IMR-90 (cell line): ENCODE measurements at regions not wholly inside any gene's neighbourhood (a gene's known extent, or its start where the extent isn't known, plus 50 kb on each side); places are given as distances from the start of the nearest gene placed in this dataset.

ENCODE experiments used
- ATAC-seq: fragments of 200-7000 bp; cut with Tn5 transposase; 2 replicates; pipeline ENCODE4 v1.9.1; 2020; ENCODE audit warnings: low read depth, mild to moderate bottlenecking, moderate library complexity
- BruUV-seq: library from RNA; stranded (reverse); fragments of 400-500 nt; replicated peaks from 2 replicates; lab custom pipeline; 2021; lab: Mats Ljungman, UMichigan
- CTCF ChIA-PET: fragments of 300-600 bp; formaldehyde crosslinking; extraction: SDS; loops from one replicate; lab custom pipeline; 2021; ENCODE audit warnings: antibody characterized with exemption; lab: Yijun Ruan, JAX
- POLR2A ChIA-PET: fragments of 300-600 bp; sonication (Branson Sonifier 250); formaldehyde crosslinking; loops from one replicate; lab custom pipeline; 2022; ENCODE audit warnings: antibody characterized with exemption; ENCODE audit not compliant: unreplicated experiment; lab: Charles Lee
- DNase-seq: peaks from one replicate; pipeline ENCODE4 v3.0.0; 2013
- H2AFZ ChIP-seq: replicated peaks from 2 replicates; pipeline ENCODE3; 2013; ENCODE audit warnings: low read length, mild to moderate bottlenecking; ENCODE audit not compliant: poor library complexity
- H2AK5ac ChIP-seq: 2 replicates; pipeline ENCODE4 v1.6.1; 2013; ENCODE audit warnings: low read depth, low read length, inconsistent platforms
- H2AK9ac ChIP-seq: replicated peaks from 2 replicates; pipeline ENCODE3; 2013; ENCODE audit warnings: mild to moderate bottlenecking, low read depth, low read length, moderate library complexity; ENCODE audit not compliant: poor library complexity
- H2BK120ac ChIP-seq: 2 replicates; pipeline ENCODE4 v1.6.1; 2013; ENCODE audit warnings: low read depth, low read length, inconsistent platforms
- H2BK15ac ChIP-seq: 3 replicates; pipeline ENCODE4 v1.6.1; 2013; ENCODE audit warnings: low read depth, low read length, inconsistent platforms
- H2BK20ac ChIP-seq: 2 replicates; pipeline ENCODE4 v1.6.1; 2013; ENCODE audit warnings: low read depth, mild to moderate bottlenecking, inconsistent platforms, low read length, moderate library complexity
- H2BK5ac ChIP-seq: 2 replicates; pipeline ENCODE4 v1.6.1; 2013; ENCODE audit warnings: mild to moderate bottlenecking, low read depth, low read length, inconsistent platforms; ENCODE audit not compliant: poor library complexity, severe bottlenecking
- H3K14ac ChIP-seq: replicated peaks from 2 replicates; pipeline ENCODE4 v1.6.1; 2013; ENCODE audit warnings: low read depth, low read length, inconsistent platforms
- H3K18ac ChIP-seq: 2 replicates; pipeline ENCODE4 v1.6.1; 2013; ENCODE audit warnings: low read depth, low read length, control low read depth
- H3K23ac ChIP-seq: 2 replicates; pipeline ENCODE4 v1.6.1; 2013; ENCODE audit warnings: low read depth, low read length, inconsistent platforms
- H3K27ac ChIP-seq: 2 replicates; pipeline ENCODE4 v1.5.1; 2013; ENCODE audit warnings: mild to moderate bottlenecking, control low read depth, low read length; ENCODE audit not compliant: insufficient read depth
- H3K27me3 ChIP-seq: 2 replicates; pipeline ENCODE4 v1.6.1; 2013; ENCODE audit warnings: low read length; ENCODE audit not compliant: control insufficient read depth, insufficient read depth
- H3K36me3 ChIP-seq: 2 replicates; pipeline ENCODE4 v1.6.1; 2013; ENCODE audit warnings: low read length, mixed read lengths; ENCODE audit not compliant: control insufficient read depth, insufficient read depth
- H3K4ac ChIP-seq: 2 replicates; pipeline ENCODE4 v1.6.1; 2013; ENCODE audit warnings: low read depth, low read length, inconsistent platforms
- H3K4me1 ChIP-seq: 2 replicates; pipeline ENCODE4 v1.6.1; 2013; ENCODE audit warnings: low read length, mixed read lengths; ENCODE audit not compliant: control insufficient read depth, insufficient read depth
- H3K4me2 ChIP-seq: 2 replicates; pipeline ENCODE4 v1.6.1; 2013; ENCODE audit warnings: low read depth, mild to moderate bottlenecking, control low read depth, low read length, moderate library complexity
- H3K4me3 ChIP-seq: 2 replicates; pipeline ENCODE4 v1.5.1; 2013; ENCODE audit warnings: low read depth, mild to moderate bottlenecking, control low read depth, low read length, moderate library complexity; ENCODE audit not compliant: insufficient read depth
- H3K56ac ChIP-seq: 2 replicates; pipeline ENCODE4 v1.6.1; 2013; ENCODE audit warnings: low read length, inconsistent platforms; ENCODE audit not compliant: insufficient read depth; ENCODE audit errors: extremely low read depth
- H3K79me1 ChIP-seq, 2 experiments: 2 replicates each; pipeline ENCODE4 v1.6.1; 2013; ENCODE audit warnings: low read length in 2 of 2, inconsistent platforms in 1 of 2, low read depth in 1 of 2
- H3K9ac ChIP-seq: 2 replicates; pipeline ENCODE4 v1.6.1; 2013; ENCODE audit warnings: low read depth, low read length, control low read depth
- H3K9me1 ChIP-seq: 2 replicates; pipeline ENCODE4 v1.6.1; 2013; ENCODE audit warnings: low read length, inconsistent platforms; ENCODE audit not compliant: insufficient read depth
- H3K9me3 ChIP-seq: 2 replicates; pipeline ENCODE4 v1.6.1; 2013; ENCODE audit warnings: low read length; ENCODE audit not compliant: control insufficient read depth, insufficient read depth
- H4K20me1 ChIP-seq: 2 replicates; pipeline ENCODE4 v1.6.1; 2013; ENCODE audit warnings: low read length, inconsistent platforms; ENCODE audit not compliant: insufficient read depth
- H4K5ac ChIP-seq: 2 replicates; pipeline ENCODE4 v1.6.1; 2013; ENCODE audit warnings: mild to moderate bottlenecking, low read depth, low read length, control low read depth
- H4K8ac ChIP-seq, 2 experiments: 2 replicates each; pipeline ENCODE4 v1.6.1; 2013; ENCODE audit warnings: low read depth in 2 of 2, low read length in 2 of 2, control low read depth in 1 of 2, inconsistent platforms in 1 of 2
- H4K91ac ChIP-seq: 2 replicates; pipeline ENCODE4 v1.6.1; 2013; ENCODE audit warnings: low read depth, low read length, inconsistent platforms; ENCODE audit not compliant: insufficient read depth
- BHLHE40 ChIP-seq: fragments of 150-350 bp; IDR thresholded peaks from 2 replicates; pipeline ENCODE4 v1.6.1; 2016; ENCODE audit warnings: mild to moderate bottlenecking, low read depth, low read length
- CEBPB ChIP-seq: IDR thresholded peaks from 2 replicates; pipeline ENCODE4 v1.6.1; 2012; ENCODE audit warnings: low read depth, low read length, improper control_type of control experiment
- CHD1 ChIP-seq: IDR thresholded peaks from 2 replicates; pipeline ENCODE4 v1.6.1; 2012; ENCODE audit warnings: low read depth, low read length, improper control_type of control experiment
- CTCF ChIP-seq: conservative IDR thresholded peaks from 2 replicates; pipeline ENCODE4 v1.5.1; 2012; ENCODE audit warnings: mild to moderate bottlenecking, low read depth, low read length, improper control_type of control experiment
- ELK1 ChIP-seq: fragments of 150-350 bp; IDR thresholded peaks from 2 replicates; pipeline ENCODE4 v1.6.1; 2016; ENCODE audit warnings: low read depth, mild to moderate bottlenecking, low read length, moderate library complexity, borderline replicate concordance
- FOS ChIP-seq: fragments of 150-350 bp; IDR thresholded peaks from 2 replicates; pipeline ENCODE4 v1.6.1; 2016; ENCODE audit warnings: low read depth, low read length
- MAFK ChIP-seq: IDR thresholded peaks from 2 replicates; pipeline ENCODE4 v1.6.1; 2012; ENCODE audit warnings: low read depth, low read length, improper control_type of control experiment
- MAZ ChIP-seq: IDR thresholded peaks from 2 replicates; pipeline ENCODE4 v1.6.1; 2012; ENCODE audit warnings: low read depth, mild to moderate bottlenecking, low read length, improper control_type of control experiment, moderate library complexity, borderline replicate concordance
- MXI1 ChIP-seq: IDR thresholded peaks from 2 replicates; pipeline ENCODE4 v1.6.1; 2012; ENCODE audit warnings: low read depth, mild to moderate bottlenecking, low read length, moderate library complexity, borderline replicate concordance
- NFE2L2 ChIP-seq: fragments of 150-350 bp; IDR thresholded peaks from 2 replicates; pipeline ENCODE4 v1.6.1; 2016; ENCODE audit warnings: low read depth, mild to moderate bottlenecking, low read length
- POLR2A ChIP-seq: IDR thresholded peaks from 2 replicates; pipeline ENCODE4 v1.6.1; 2012; ENCODE audit warnings: mild to moderate bottlenecking, low read depth, low read length
- RAD21 ChIP-seq: IDR thresholded peaks from 2 replicates; pipeline ENCODE4 v1.6.1; 2012; ENCODE audit warnings: low read length, improper control_type of control experiment
- RCOR1 ChIP-seq: IDR thresholded peaks from 2 replicates; pipeline ENCODE4 v1.6.1; 2012; ENCODE audit warnings: mild to moderate bottlenecking, low read length, improper control_type of control experiment; ENCODE audit not compliant: insufficient replicate concordance
- RFX5 ChIP-seq: IDR thresholded peaks from 2 replicates; pipeline ENCODE4 v1.8.0; 2012; ENCODE audit warnings: low read depth, mild to moderate bottlenecking, low read length, moderate library complexity
- SMC3 ChIP-seq: fragments of 150-350 bp; IDR thresholded peaks from 2 replicates; pipeline ENCODE4 v1.6.1; 2016; ENCODE audit warnings: low read depth, mild to moderate bottlenecking, antibody characterized with exemption, low read length, moderate library complexity
- USF2 ChIP-seq: fragments of 150-350 bp; IDR thresholded peaks from 2 replicates; pipeline ENCODE4 v1.6.1; 2017; ENCODE audit warnings: mild to moderate bottlenecking, antibody characterized with exemption, low read length, low read depth
- WGBS, 2 experiments: methylation state at CpG; one replicate each; pipeline versions ENCODE4 v1.1.5 to v1.1.7; 2013; ENCODE audit warnings: missing lambda C conversion rate in 2 of 2; ENCODE audit not compliant: insufficient read length in 1 of 2; ENCODE audit errors: extremely low coverage in 2 of 2; 5-methylcytosine and 5-hydroxymethylcytosine counted together
- dilution Hi-C: fragments of 300-500 bp; cut with HindIII; formaldehyde crosslinking; loops from one replicate; pipeline ENCODE4 v1.14.3; 2018; ENCODE audit warnings: low sequenced_read_pairs; ENCODE audit not compliant: unreplicated experiment
- in situ Hi-C: fragments of 300-500 bp; cut with MboI; formaldehyde crosslinking; loops from 3 replicates; pipeline ENCODE4 v1.14.3; 2019; ENCODE audit warnings: low sequenced_read_pairs, inconsistent platforms, mixed read lengths
- intact Hi-C: fragments of 100-400 bp; cut with micrococcal nuclease; formaldehyde crosslinking; loops from 2 replicates; pipeline ENCODE4 v1.10.0; 2022

GRCh38 chr14:59036134-59036533 lies 152.3 kb upstream of the DAAM1 start:
- no peaks in the 10 kb centered on the region for H4K20me1 ChIP-seq
- no peaks in the 10 kb centered on the region for H3K36me3 ChIP-seq
- H3K23ac ChIP-seq = no peak overlapping the region
- H3K4me2 ChIP-seq = no peak overlapping the region
- H2BK5ac ChIP-seq = no peak overlapping the region
- no peaks in the 10 kb centered on the region; the same call in 1 of the 2 replicates for H3K27me3 ChIP-seq
- H3K18ac ChIP-seq = no peak overlapping the region
- H3K4ac ChIP-seq = no peak overlapping the region
- H3K4me1 ChIP-seq = no peaks in the 10 kb centered on the region
- no peak overlapping the region for H2BK15ac ChIP-seq
- no peak for DNase-seq
- intact Hi-C loops (no loop called here), in situ Hi-C loops (no loop called here), dilution Hi-C loops (no loop called here)
- no peak overlapping the region for H3K9ac ChIP-seq
- H3K14ac ChIP-seq = no peak overlapping the region
- H2AK5ac ChIP-seq = no peak overlapping the region
- no peak overlapping the region for H2AFZ ChIP-seq
- H2AK9ac ChIP-seq = no peak overlapping the region
- no peak overlapping the region for H2BK120ac ChIP-seq
- H3K27ac ChIP-seq = no peak overlapping the region
- H2BK20ac ChIP-seq = no peak overlapping the region
- POLR2A ChIA-PET = no interaction called here
- H4K5ac ChIP-seq = no peak overlapping the region
- CTCF ChIA-PET = no interaction called here
- no peaks in the 10 kb centered on the region for H3K9me1 ChIP-seq
- no CpG with 5 or more reads among the region's 2 CpGs for WGBS, 2 experiments
- no peak overlapping the region for H4K8ac ChIP-seq
- ATAC-seq = no peak
- no peak overlapping the region for H4K91ac ChIP-seq
- H3K56ac ChIP-seq = no peak overlapping the region
- H3K79me1 ChIP-seq = no peaks in the 10 kb centered on the region
- H3K4me3 ChIP-seq = no peak overlapping the region
- H3K9me3 ChIP-seq = no peaks in the 10 kb centered on the region
- no peak for TF ChIP-seq USF2
- no peak for TF ChIP-seq FOS
- no peak for TF ChIP-seq MAZ
- no peak for TF ChIP-seq CHD1
- no peak for TF ChIP-seq RCOR1
- TF ChIP-seq NFE2L2 = no peak
- no peak for TF ChIP-seq MAFK
- TF ChIP-seq RFX5 = no peak
- no peak for TF ChIP-seq ELK1
- no peak for TF ChIP-seq CEBPB
- no peak for TF ChIP-seq POLR2A
- TF ChIP-seq CTCF = no peak
- TF ChIP-seq MXI1 = no peak
- no peak for TF ChIP-seq RAD21
- no peak for TF ChIP-seq SMC3
- TF ChIP-seq BHLHE40 = no peak
- no TSS peak for BruUV-seq
